Hepatic stellate cell (primary cell): ENCODE measurements at regions not wholly inside any gene's neighbourhood (a gene's known extent, or its start where the extent isn't known, plus 50 kb on each side); places are given as distances from the start of the nearest gene placed in this dataset.
"Not testable (repeated sequence)": the region's sequence is repeated elsewhere in the genome, so short reads cannot be mapped to it uniquely, and the experiment has no call there.

Source experiments
- DNase-seq: peaks from one replicate; pipeline ENCODE4 v3.0.0; 2011; ENCODE audit warnings: low spot score

GRCh38 chr13:88717946-88718345 lies 1046.8 kb downstream of the SLITRK5 start:
- no peak for DNase-seq

GRCh38 chr13:88718781-88719180 lies 1047.6 kb downstream of the SLITRK5 start:
- no peak for DNase-seq

DNA sequence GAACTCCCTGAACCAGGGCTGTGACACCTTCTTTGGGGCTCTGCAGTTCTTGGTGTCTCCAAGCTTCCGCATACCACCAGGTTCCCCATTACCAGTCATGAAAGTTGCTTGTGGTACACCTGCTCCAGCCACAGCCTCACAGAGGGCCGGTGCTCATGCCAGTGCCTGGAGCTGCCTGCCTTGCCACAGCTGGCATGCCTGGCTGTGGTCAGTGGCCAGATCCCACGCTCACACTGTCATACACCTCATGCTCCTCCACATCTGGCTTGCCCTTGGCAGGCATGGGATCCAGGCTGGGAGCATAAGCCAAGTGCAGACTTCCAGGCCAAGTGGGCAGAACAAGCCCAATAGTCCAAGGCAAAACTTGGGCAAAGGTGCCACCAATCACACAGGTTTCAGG lies 1054.9 kb downstream of the SLITRK5 start:
- no peak for DNase-seq

GRCh38 chr13:88727236-88727635 lies 1056.1 kb downstream of the SLITRK5 start:
- not testable (repeated sequence) for DNase-seq

GRCh38 chr13:88729605-88730004 lies 1058.4 kb downstream of the SLITRK5 start:
- DNase-seq = no peak

DNA sequence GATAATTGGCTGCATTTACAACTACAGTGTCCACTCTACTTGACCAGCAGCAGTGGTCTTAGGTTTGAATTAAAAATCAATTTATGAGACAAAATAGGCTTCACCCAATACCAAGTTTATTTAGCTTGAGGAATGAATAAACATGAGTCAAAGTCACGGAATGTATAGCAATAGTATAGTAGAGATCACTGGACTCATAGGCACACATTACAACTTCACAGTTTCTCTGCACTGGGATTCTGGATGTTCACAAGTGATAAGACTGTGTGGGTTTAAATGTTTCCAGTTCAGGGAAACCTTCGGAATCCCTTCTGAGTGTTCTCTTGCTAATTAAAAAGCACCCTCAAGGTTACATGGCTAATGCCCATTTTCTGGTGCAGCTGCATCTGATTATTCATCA lies 1064.9 kb downstream of the SLITRK5 start:
- DNase-seq = no peak

GRCh38 chr13:88739195-88739594 lies 1068.0 kb downstream of the SLITRK5 start:
- no peak for DNase-seq

DNA sequence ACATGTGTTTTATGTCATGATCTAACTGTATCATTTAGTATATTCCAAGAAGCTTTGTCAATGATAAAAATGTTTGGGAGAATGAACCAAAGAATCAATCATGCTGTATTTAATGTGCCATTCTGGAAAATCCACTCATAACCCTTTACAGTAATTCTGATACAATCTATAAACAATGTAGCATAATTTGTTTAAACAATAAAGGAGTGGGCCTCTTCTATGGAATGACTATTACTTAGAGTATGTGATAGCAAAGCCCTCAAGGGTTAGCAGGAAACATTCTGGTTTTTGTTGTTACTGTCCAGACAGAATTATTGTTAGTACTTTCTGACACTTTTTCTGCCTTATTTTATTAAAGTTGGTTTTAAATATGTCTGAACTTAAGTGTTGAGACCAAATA lies 1073.1 kb downstream of the SLITRK5 start:
- DNase-seq = no peak

DNA sequence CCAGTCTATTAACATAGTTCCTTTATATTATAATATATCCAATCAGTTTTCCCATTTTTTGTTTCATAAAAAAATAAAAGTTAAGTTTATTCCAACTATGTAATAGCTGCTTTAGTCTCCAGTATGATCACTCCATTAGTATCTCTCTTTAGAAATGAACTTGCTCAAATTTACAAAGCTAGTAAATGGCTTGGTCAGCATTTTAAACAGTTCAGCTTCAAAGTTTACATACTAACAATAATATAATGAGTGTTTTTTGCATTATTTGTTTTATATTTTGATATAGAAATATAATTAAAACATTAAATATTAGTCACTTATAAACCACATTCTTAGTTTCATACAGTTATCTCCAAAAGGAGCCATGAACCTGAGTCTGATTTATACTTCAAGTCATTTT lies 1073.8 kb downstream of the SLITRK5 start:
- no peak for DNase-seq

DNA sequence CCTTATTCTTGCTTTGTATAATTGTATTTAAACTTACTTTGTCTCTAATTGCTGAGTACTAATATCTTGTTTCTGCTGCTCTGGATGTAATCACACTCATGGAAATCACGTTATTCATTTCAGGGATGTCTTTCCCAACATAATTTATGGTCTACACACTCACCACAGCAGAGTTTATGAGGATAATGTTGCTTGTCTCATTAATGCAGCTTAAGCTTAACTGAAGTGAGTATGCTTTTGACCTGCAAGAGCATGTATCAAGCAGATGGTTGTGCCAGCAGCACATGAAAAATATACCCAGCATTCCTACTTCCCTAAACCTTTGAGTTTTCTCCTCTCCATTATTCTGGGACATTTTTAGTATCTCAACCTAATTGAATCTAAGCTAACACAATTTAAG lies 1080.9 kb downstream of the SLITRK5 start:
- DNase-seq = no peak

DNA sequence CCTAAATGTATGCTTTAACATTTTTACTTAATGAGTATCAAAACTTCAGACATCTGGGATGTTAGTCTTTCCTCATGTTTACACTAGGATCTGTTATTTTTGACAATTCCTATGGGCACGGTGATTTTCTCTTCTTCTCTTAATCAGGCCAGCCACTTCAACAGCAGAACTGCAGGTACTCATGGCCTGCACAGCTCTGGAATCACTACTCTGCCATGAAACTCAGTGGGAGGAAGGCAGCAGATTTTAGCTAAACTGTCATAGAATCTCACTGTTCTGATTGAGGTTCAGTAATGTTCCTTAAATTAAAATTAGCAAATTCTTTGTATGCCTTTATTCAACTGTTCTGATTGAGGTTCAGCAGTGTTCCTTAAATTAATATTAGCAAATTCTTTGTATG lies 1083.0 kb downstream of the SLITRK5 start:
- no peak for DNase-seq

GRCh38 chr13:88761145-88761544 lies 1090.0 kb downstream of the SLITRK5 start:
- DNase-seq = no peak

GRCh38 chr13:88764103-88764502 lies 1092.9 kb downstream of the SLITRK5 start:
- DNase-seq = no peak

- no peak for DNase-seq
Observed at GRCh38 chr13:88800505-88800904, 1129.3 kb downstream of the SLITRK5 start.

DNA sequence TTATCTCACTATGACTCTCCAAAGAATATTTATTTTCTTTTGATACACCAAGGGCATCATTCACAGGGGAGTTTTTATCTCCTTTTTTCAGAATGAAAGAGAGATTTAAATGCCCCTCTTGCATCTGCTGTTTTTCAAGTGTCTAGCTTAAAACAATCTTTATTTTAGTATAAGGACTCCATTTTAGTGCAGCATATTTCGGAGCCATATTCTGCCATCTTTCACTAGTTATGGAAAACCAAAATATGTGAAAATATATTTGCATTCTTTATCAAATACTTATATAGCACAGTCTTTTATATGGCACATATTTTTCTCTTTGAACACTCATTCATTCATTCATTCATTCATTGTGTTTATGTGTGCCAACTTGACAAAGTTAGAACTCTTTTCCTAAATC lies 1130.2 kb downstream of the SLITRK5 start:
- DNase-seq = no peak

GRCh38 chr13:88802886-88803285 lies 1131.7 kb downstream of the SLITRK5 start:
- no peak for DNase-seq

DNA sequence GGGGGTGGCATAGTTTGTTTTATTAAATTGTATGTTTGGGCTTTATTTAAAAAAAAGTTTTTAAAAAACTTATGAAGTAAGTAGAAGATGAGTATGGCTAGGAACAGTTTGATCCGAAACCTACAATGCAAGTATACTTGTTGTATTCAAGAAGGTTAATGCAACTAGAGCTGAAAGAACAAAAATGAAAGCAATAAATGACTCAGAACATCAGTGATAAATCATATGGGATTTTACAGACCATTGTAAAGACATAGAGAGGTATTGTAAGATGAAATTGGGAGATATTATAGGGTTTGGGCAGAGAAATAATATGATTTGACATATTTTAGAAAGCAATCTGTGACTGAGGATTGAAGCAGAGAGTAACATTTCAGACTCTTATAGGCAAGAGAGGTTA lies 1135.3 kb downstream of the SLITRK5 start:
- no peak for DNase-seq

DNA sequence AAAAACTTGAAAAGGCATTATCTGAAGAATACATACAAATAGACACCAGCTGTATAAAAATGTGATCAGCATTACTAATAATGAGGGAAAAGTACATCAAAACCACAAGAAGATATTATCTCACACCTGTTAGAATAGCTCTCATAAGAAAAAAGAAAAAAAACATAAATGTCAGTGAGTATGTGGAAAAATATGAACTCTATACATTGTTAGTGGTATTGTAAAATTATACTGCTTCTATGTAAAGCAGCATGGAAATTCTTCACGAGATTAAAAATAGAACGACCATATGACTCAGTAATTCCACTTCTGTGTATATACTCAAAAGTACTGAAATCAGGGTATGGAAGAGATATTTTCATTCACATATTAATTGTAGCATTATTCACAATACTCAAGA lies 1146.4 kb downstream of the SLITRK5 start:
- DNase-seq = no peak

GRCh38 chr13:88823114-88823513 lies 1151.9 kb downstream of the SLITRK5 start:
- no peak for DNase-seq

DNA sequence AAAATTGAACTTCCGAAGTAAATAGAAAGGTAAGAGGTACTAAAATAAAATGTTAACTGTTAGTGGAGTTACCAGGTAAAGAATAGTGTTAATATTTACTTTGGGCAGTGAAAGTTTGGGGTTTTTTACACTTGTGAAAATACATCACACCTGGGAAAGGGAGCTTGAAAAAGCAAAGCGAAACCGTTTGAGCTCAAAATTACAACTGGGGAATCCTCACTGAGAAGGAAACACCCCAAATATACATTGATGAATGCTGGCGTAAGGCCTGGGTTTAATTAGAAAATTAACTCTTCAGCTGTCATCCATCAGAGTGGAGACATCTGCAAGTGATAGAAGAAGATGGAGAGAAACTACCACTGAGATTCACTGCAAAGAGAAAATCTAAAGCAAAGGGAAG lies 1153.0 kb downstream of the SLITRK5 start:
- DNase-seq = no peak

GRCh38 chr13:88840085-88840484 lies 1168.9 kb downstream of the SLITRK5 start:
- DNase-seq = no peak

- not testable (repeated sequence) for DNase-seq
Observed at GRCh38 chr13:88852293-88852692, 1181.1 kb downstream of the SLITRK5 start.

DNA sequence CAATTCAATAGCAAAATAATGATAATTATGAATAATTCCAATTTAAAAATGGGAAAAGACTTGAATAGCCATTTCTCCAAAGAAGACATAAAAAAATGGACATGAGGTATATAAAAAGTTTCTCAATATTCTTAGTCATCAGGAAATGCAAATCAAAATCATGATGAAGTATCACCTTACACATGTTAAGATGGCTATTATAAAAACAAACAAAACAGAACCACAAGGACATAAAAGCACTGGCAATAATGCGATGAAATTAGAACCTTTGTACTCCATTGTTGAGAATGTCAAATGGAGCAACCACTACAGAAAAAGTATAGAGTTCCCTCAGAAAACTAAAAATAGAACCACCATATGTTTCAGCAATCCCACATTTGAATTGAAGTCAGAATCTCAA lies 1186.1 kb downstream of the SLITRK5 start:
- DNase-seq = no peak

- no peak for DNase-seq
Observed at GRCh38 chr13:88862095-88862620, 1191.0 kb downstream of the SLITRK5 start.

DNA sequence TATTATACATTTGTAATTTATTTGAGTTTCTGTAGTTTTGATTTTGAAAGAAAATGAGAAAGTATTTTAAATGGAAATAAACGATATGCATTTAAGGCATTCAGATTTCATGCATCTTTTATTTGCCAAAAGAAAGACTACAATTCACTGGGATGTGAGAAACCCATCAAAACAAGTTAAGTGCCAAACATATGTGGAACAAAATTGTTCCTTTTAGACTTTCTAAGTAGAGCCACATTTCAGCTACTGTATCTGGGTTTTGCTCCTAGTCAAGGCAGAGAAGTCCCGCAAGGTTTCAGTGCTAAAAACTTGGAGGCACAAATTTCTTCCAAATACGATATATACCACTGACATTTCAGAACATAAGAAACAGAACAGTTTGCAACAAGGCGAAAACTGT lies 1191.9 kb downstream of the SLITRK5 start:
- DNase-seq = no peak
